ENCODE measurements at regions not wholly inside any gene's neighbourhood (a gene's known extent, or its start where the extent isn't known, plus 50 kb on each side); places are given as distances from the start of the nearest gene placed in this dataset.

DNA sequence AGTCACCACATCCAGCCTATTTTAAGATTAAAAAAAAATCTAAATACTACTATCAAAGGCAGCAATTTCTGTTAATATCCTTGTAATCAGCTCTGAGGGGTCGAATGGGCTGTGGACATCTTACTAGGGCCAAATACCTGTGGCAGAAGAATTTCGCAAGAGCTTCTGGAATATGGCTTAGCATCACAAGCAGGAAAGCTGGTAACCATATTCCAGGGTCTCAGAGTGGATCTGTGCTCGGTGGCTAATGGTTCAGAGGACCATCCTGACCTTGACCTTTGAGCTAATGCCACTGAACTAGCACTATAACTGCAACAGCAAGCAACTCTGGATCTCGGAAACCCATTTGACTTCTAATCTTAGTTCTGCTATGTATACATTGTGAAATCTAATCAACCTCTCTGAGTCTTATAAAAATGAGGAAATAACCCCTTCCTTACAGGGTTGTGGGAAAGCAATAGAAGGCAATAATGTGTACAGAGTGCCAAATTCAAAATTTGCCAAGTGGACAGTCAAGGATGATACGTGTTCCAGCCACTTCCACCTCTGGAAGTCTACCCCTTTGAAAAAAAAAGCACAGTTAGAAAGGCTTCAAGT, 65.5 kb downstream of the CYP26A1 start:
- TF ChIP-seq, protein P1, sequence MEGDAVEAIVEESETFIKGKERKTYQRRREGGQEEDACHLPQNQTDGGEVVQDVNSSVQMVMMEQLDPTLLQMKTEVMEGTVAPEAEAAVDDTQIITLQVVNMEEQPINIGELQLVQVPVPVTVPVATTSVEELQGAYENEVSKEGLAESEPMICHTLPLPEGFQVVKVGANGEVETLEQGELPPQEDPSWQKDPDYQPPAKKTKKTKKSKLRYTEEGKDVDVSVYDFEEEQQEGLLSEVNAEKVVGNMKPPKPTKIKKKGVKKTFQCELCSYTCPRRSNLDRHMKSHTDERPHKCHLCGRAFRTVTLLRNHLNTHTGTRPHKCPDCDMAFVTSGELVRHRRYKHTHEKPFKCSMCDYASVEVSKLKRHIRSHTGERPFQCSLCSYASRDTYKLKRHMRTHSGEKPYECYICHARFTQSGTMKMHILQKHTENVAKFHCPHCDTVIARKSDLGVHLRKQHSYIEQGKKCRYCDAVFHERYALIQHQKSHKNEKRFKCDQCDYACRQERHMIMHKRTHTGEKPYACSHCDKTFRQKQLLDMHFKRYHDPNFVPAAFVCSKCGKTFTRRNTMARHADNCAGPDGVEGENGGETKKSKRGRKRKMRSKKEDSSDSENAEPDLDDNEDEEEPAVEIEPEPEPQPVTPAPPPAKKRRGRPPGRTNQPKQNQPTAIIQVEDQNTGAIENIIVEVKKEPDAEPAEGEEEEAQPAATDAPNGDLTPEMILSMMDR (optimal IDR thresholded peaks at IDR 0.05 in 1 of 3, IDR thresholded peaks at IDR 0.05 in 1 of 3, conservative IDR thresholded peaks at IDR 0.05 in 1 of 3; ENCODE audit: extremely low read depth in 1 of 3, insufficient read depth in 2 of 3, low read length in 3 of 3), result no peak
- TF ChIP-seq EZH2 (IDR thresholded peaks at IDR 0.05; ENCODE audit: low read length), result no peak

Data from keratinocyte (primary cell).